ENCODE measurements at regions not wholly inside any gene's neighbourhood (a gene's known extent, or its start where the extent isn't known, plus 50 kb on each side); places are given as distances from the start of the nearest gene placed in this dataset.

- DNase-seq, result no peak
Measured at GRCh38 chr2:78615956-78616355, 409.5 kb upstream of the REG3G start.

- no peak for DNase-seq
Measured at GRCh38 chr2:78634425-78634824, 391.1 kb upstream of the REG3G start.

GRCh38 chr2:78644854-78645253 is 380.6 kb upstream of the REG3G start:
- peak; percentile 2 for DNase-seq

- DNase-seq, result no peak
Measured at GRCh38 chr2:78646533-78647364, 378.8 kb upstream of the REG3G start.

- no peak for DNase-seq
Measured at GRCh38 chr2:78648558-78648957, 376.9 kb upstream of the REG3G start.

- DNase-seq, result no peak
Measured at GRCh38 chr2:78654941-78655340, 370.6 kb upstream of the REG3G start.

GRCh38 chr2:78676921-78677696 is 348.4 kb upstream of the REG3G start:
- peak; percentile 42 for DNase-seq

GRCh38 chr2:78677774-78678173 is 347.7 kb upstream of the REG3G start:
- DNase-seq, result no peak

GRCh38 chr2:78681386-78681785 is 344.1 kb upstream of the REG3G start:
- DNase-seq, result no peak

- peak; percentile 2 for DNase-seq
Measured at GRCh38 chr2:78682781-78683180, 342.7 kb upstream of the REG3G start.

- DNase-seq, result no peak
Measured at GRCh38 chr2:78686625-78687153, 338.8 kb upstream of the REG3G start.

- no peak for DNase-seq
Measured at GRCh38 chr2:78699696-78700095, 325.8 kb upstream of the REG3G start.

- DNase-seq, result no peak
Measured at GRCh38 chr2:78701546-78701945, 324.0 kb upstream of the REG3G start.

GRCh38 chr2:78707776-78708386 is 317.6 kb upstream of the REG3G start:
- peak; percentile 17 for DNase-seq

GRCh38 chr2:78710632-78711375 is 314.7 kb upstream of the REG3G start:
- DNase-seq, result no peak

- DNase-seq, result no peak
Measured at GRCh38 chr2:78715293-78715692, 310.2 kb upstream of the REG3G start.

- peak; percentile 9 for DNase-seq
Measured at GRCh38 chr2:78718024-78718423, 307.5 kb upstream of the REG3G start.

GRCh38 chr2:78718473-78718872 is 307.0 kb upstream of the REG3G start:
- no peak for DNase-seq

GRCh38 chr2:78721355-78722033 is 304.0 kb upstream of the REG3G start:
- no peak for DNase-seq

GRCh38 chr2:78734221-78734620 is 291.3 kb upstream of the REG3G start:
- DNase-seq, result no peak

GRCh38 chr2:78739282-78739681 is 286.2 kb upstream of the REG3G start:
- no peak for DNase-seq

- no peak for DNase-seq
Measured at GRCh38 chr2:78749638-78750037, 275.9 kb upstream of the REG3G start.

Data from OCI-M1 (cell line).